Endodermal cell (in vitro differentiated cells): ENCODE measurements at regions not wholly inside any gene's neighbourhood (a gene's known extent, or its start where the extent isn't known, plus 50 kb on each side); places are given as distances from the start of the nearest gene placed in this dataset.

Experiments used
- DNase-seq: peaks from one replicate; pipeline ENCODE4 v3.0.0-alpha.2; 2017
- H3K27ac ChIP-seq: 2 replicates; pipeline ENCODE4 v1.5.1; 2013; ENCODE audit warnings: mild to moderate bottlenecking, low read depth, low read length, moderate library complexity
- H3K27me3 ChIP-seq: 2 replicates; pipeline ENCODE4 v1.6.1; 2013; ENCODE audit warnings: mild to moderate bottlenecking, low read length, moderate library complexity; ENCODE audit not compliant: insufficient read depth, control insufficient read depth, poor library complexity, severe bottlenecking
- H3K36me3 ChIP-seq: 2 replicates; pipeline ENCODE4 v1.7.0; 2013; ENCODE audit warnings: mild to moderate bottlenecking, low read length, moderate library complexity; ENCODE audit not compliant: control insufficient read depth, insufficient read depth
- H3K4me1 ChIP-seq: one replicate; pipeline ENCODE4 v1.7.0; 2013; ENCODE audit warnings: low read length; ENCODE audit not compliant: control insufficient read depth, insufficient read depth
- H3K4me3 ChIP-seq: 2 replicates; pipeline ENCODE4 v1.5.1; 2013; ENCODE audit warnings: mild to moderate bottlenecking, low read length, moderate library complexity
- H3K9ac ChIP-seq: 2 replicates; pipeline ENCODE4 v1.6.1; 2013; ENCODE audit warnings: mild to moderate bottlenecking, low read length, moderate library complexity; ENCODE audit not compliant: poor library complexity, severe bottlenecking; ENCODE audit errors: extremely low read depth
- H3K9me3 ChIP-seq: 2 replicates; pipeline ENCODE4 v1.6.1; 2013; ENCODE audit warnings: mild to moderate bottlenecking, low read length, moderate library complexity; ENCODE audit not compliant: control insufficient read depth
- H3K27ac Mint-ChIP-seq: 2 replicates; pipeline ENCODE4 v1.8.0; 2020; ENCODE audit warnings: mixed read lengths
- H3K27me3 Mint-ChIP-seq: 2 replicates; pipeline ENCODE4 v1.8.0; 2021; ENCODE audit warnings: mild to moderate bottlenecking, mixed read lengths; ENCODE audit not compliant: insufficient read depth
- H3K36me3 Mint-ChIP-seq: 2 replicates; pipeline ENCODE4 v1.8.0; 2020; ENCODE audit warnings: low read depth, mixed read lengths
- H3K4me1 Mint-ChIP-seq: 2 replicates; pipeline ENCODE4 v1.8.0; 2020; ENCODE audit warnings: mixed read lengths
- H3K4me3 Mint-ChIP-seq: 2 replicates; pipeline ENCODE4 v1.8.0; 2020; ENCODE audit warnings: mild to moderate bottlenecking, moderate library complexity, mixed read lengths
- H3K9me3 Mint-ChIP-seq: 2 replicates; pipeline ENCODE4 v1.8.0; 2020; ENCODE audit warnings: mild to moderate bottlenecking, mixed read lengths
- CTCF ChIP-seq: fragments of 200-600 bp; sonication (generic); conservative IDR thresholded peaks from 2 replicates; pipeline ENCODE4 v1.5.0; 2021; ENCODE audit warnings: antibody characterized with exemption, mild to moderate bottlenecking
- WGBS, 2 experiments: methylation state at CpG; one replicate each; pipeline versions ENCODE4 v1.1.5 to v1.1.7; 2013; ENCODE audit warnings: missing lambda C conversion rate in 2 of 2, mixed read lengths in 1 of 2; ENCODE audit not compliant: insufficient coverage in 1 of 2, insufficient read length in 1 of 2; 5-methylcytosine and 5-hydroxymethylcytosine counted together

- peaks cover 3% of the 10 kb centered on the region for H3K4me1 ChIP-seq
- peaks cover 2% of the 10 kb centered on the region for H3K27me3 Mint-ChIP-seq
- DNase-seq = peak; percentile 35
Measured at GRCh38 chr17:34116306-34116705, 138.8 kb upstream of the CCL2 start.

GRCh38 chr17:34117332-34117731 is 137.8 kb upstream of the CCL2 start:
- Histone ChIP-seq H3K9me3 (no peaks in the 10 kb centered on the region), H3K27me3 (no peaks in the 10 kb centered on the region), H3K27ac (no peak overlapping the region), H3K9ac (no peak overlapping the region), H3K4me1 (peaks cover 3% of the 10 kb centered on the region), H3K36me3 (no peaks in the 10 kb centered on the region), H3K4me3 (no peak overlapping the region)
- Mint-ChIP-seq H3K4me1 (peaks cover 6% of the 10 kb centered on the region), H3K9me3 (no peaks in the 10 kb centered on the region), H3K27ac (no peak overlapping the region), H3K4me3 (no peak overlapping the region), H3K36me3 (no peaks in the 10 kb centered on the region), H3K27me3 (peaks cover 2% of the 10 kb centered on the region)
- WGBS, 2 experiments = 95 to 100% methylated on average over 2 to 3 of the region's 3 CpGs
- TF ChIP-seq CTCF = no peak
- DNase-seq = peak; percentile 37

More at GRCh38 chr17:34116306-34116705, 138.8 kb upstream of the CCL2 start:
- Mint-ChIP-seq H3K4me3 (no peak overlapping the region), H3K27ac (no peak overlapping the region), H3K9me3 (no peaks in the 10 kb centered on the region), H3K36me3 (no peaks in the 10 kb centered on the region), H3K4me1 (peaks cover 13% of the 10 kb centered on the region)
- TF ChIP-seq CTCF = no peak
- no peaks in the 10 kb centered on the region for H3K36me3 ChIP-seq
- H3K27me3 ChIP-seq = no peaks in the 10 kb centered on the region
- no peak overlapping the region for H3K4me3 ChIP-seq
- H3K9ac ChIP-seq = no peak overlapping the region
- H3K27ac ChIP-seq = no peak overlapping the region
- H3K9me3 ChIP-seq = no peaks in the 10 kb centered on the region

GRCh38 chr17:34117811-34118210 is 137.3 kb upstream of the CCL2 start:
- peaks cover 2% of the 10 kb centered on the region for H3K27me3 Mint-ChIP-seq
- H3K9ac ChIP-seq = no peak overlapping the region
- 50 to 90% methylated on average over 1 of the region's 1 CpG for WGBS, 2 experiments
- no peaks in the 10 kb centered on the region for H3K9me3 Mint-ChIP-seq
- H3K4me1 ChIP-seq = peaks cover 3% of the 10 kb centered on the region
- H3K9me3 ChIP-seq = no peaks in the 10 kb centered on the region
- H3K27ac Mint-ChIP-seq = no peak overlapping the region
- H3K4me1 Mint-ChIP-seq = peaks cover 3% of the 10 kb centered on the region
- no peak overlapping the region for H3K4me3 ChIP-seq
- H3K27ac ChIP-seq = no peak overlapping the region
- no peaks in the 10 kb centered on the region for H3K36me3 ChIP-seq
- no peak for TF ChIP-seq CTCF
- no peak overlapping the region for H3K4me3 Mint-ChIP-seq
- DNase-seq = peak; percentile 60
- no peaks in the 10 kb centered on the region for H3K27me3 ChIP-seq
- no peaks in the 10 kb centered on the region for H3K36me3 Mint-ChIP-seq
